Lung (tissue), 11 donors: ENCODE measurements at regions not wholly inside any gene's neighbourhood (a gene's known extent, or its start where the extent isn't known, plus 50 kb on each side); places are given as distances from the start of the nearest gene placed in this dataset.

ENCODE experiments used
- ATAC-seq: fragments of 200-7000 bp; cut with Tn5 transposase; one replicate; pipeline ENCODE4 v1.9.1; 2020; ENCODE audit warnings: moderate number of reproducible peaks; ENCODE audit not compliant: insufficient read depth, low FRiP score
- DNase-seq, 3 donors: peaks; one replicate each; pipeline ENCODE4 v3.0.0-alpha.2; 2013 to 2017
- H3K27ac ChIP-seq, 2 donors: one replicate each; pipeline ENCODE4 v1.5.1; 2013; ENCODE audit warnings: mild to moderate bottlenecking in 2 of 2, moderate library complexity in 2 of 2, control low read depth in 1 of 2, inconsistent platforms in 1 of 2, low read depth in 1 of 2, low read length in 1 of 2
- H3K27me3 ChIP-seq, 3 donors: one replicate each; pipeline ENCODE4 v1.5.1; 2013; ENCODE audit warnings: low read length in 2 of 3; ENCODE audit not compliant: control insufficient read depth in 3 of 3, insufficient read depth in 3 of 3
- H3K36me3 ChIP-seq, 4 donors: one replicate each; pipeline ENCODE4 v1.5.1; 2013; ENCODE audit warnings: low read length in 4 of 4, mild to moderate bottlenecking in 1 of 4, moderate library complexity in 1 of 4; ENCODE audit not compliant: control insufficient read depth in 4 of 4, insufficient read depth in 4 of 4
- H3K4me1 ChIP-seq, 5 donors: one replicate each; pipeline ENCODE4 v1.5.1; 2013; ENCODE audit warnings: low read length in 5 of 5, mild to moderate bottlenecking in 2 of 5, moderate library complexity in 1 of 5; ENCODE audit not compliant: control insufficient read depth in 5 of 5, insufficient read depth in 5 of 5
- H3K4me3 ChIP-seq: one replicate; pipeline ENCODE4 v1.5.1; 2013; ENCODE audit warnings: mild to moderate bottlenecking, control low read depth, moderate library complexity
- H3K9ac ChIP-seq, 2 donors: one replicate each; pipeline ENCODE4 v1.5.1; 2013; ENCODE audit warnings: low read length in 2 of 2, control low read depth in 1 of 2; ENCODE audit not compliant: insufficient read depth in 1 of 2
- H3K9me3 ChIP-seq, 4 donors: one replicate each; pipeline ENCODE4 v1.5.1; 2013; ENCODE audit warnings: low read length in 3 of 4, mild to moderate bottlenecking in 1 of 4, moderate library complexity in 1 of 4; ENCODE audit not compliant: control insufficient read depth in 4 of 4, insufficient read depth in 3 of 4
- CTCF ChIP-seq: IDR thresholded peaks from 2 replicates; pipeline ENCODE4 v1.5.1; 2012; ENCODE audit warnings: mild to moderate bottlenecking; ENCODE audit errors: control extremely low read depth, extremely low read depth
- WGBS, 2 donors: extraction: QIAGEN DNeasy Blood & Tissue Kit; methylation state at CpG; one replicate each; pipeline ENCODE4 v1.1.7; 2013; 5-methylcytosine and 5-hydroxymethylcytosine counted together
- donor health status: control.
- donor health status: control.
- donor health status: Bipolar disorder and iron deficiency.
- donor health status: healthy.
- donor health status: DM: yes; HTN: yes; CAD: no.

- no peak for TF ChIP-seq CTCF
- H3K9me3 ChIP-seq = no peaks in the 10 kb centered on the region
- H3K9ac ChIP-seq = no peak overlapping the region
- H3K4me1 ChIP-seq = peaks cover 0 to 14% (median 11%) of the 10 kb centered on the region in 5 donors
- H3K4me3 ChIP-seq = no peak overlapping the region
- no peaks in the 10 kb centered on the region for H3K36me3 ChIP-seq
- WGBS, 2 donors = 88 to 93% methylated on average over 4 of the region's 4 CpGs
- DNase-seq = no peak
- H3K27ac ChIP-seq = no peak overlapping the region
- no peaks in the 10 kb centered on the region for H3K27me3 ChIP-seq
- ATAC-seq = no peak
These were observed 92.8 kb upstream of the TGFBR2 start for GRCh38 chr3:30513374-30514152.

GRCh38 chr3:30516238-30516637, 90.2 kb upstream of the TGFBR2 start:
- H3K27me3 ChIP-seq = no peaks in the 10 kb centered on the region
- H3K36me3 ChIP-seq = no peaks in the 10 kb centered on the region
- no peak for TF ChIP-seq CTCF
- H3K4me1 ChIP-seq = peaks cover 0 to 14% (median 11%) of the 10 kb centered on the region in 5 donors
- DNase-seq (no peak), ATAC-seq (no peak)
- no peak overlapping the region for H3K4me3 ChIP-seq
- no peak overlapping the region for H3K9ac ChIP-seq
- no peak overlapping the region for H3K27ac ChIP-seq
- WGBS, 2 donors = 52 to 75% methylated on average over 2 of the region's 2 CpGs
- no peaks in the 10 kb centered on the region for H3K9me3 ChIP-seq

GRCh38 chr3:30518181-30518864, 88.1 kb upstream of the TGFBR2 start:
- H3K27ac ChIP-seq = peak overlapping the region; percentile 83 to 89
- WGBS, 2 donors = 35 to 64% methylated on average over 4 of the region's 4 CpGs
- H3K36me3 ChIP-seq = no peaks in the 10 kb centered on the region
- no peaks in the 10 kb centered on the region for H3K27me3 ChIP-seq
- H3K9me3 ChIP-seq = no peaks in the 10 kb centered on the region
- no peak for TF ChIP-seq CTCF
- DNase-seq (peak; percentile 24 to 83 (median 69)), ATAC-seq (peak; percentile 72)
- no peak overlapping the region for H3K9ac ChIP-seq
- no peak overlapping the region for H3K4me3 ChIP-seq
- peaks cover 0 to 13% (median 2%) of the 10 kb centered on the region in 5 donors for H3K4me1 ChIP-seq
